Gastroesophageal sphincter (tissue), 3 donors: ENCODE measurements at regions not wholly inside any gene's neighbourhood (a gene's known extent, or its start where the extent isn't known, plus 50 kb on each side); places are given as distances from the start of the nearest gene placed in this dataset.

Experiments
- EP300 ChIP-seq: sonication (generic); formaldehyde crosslinking; IDR thresholded peaks from one replicate; pipeline ENCODE4 v1.6.1; 2017; ENCODE audit warnings: antibody characterized with exemption, mild to moderate bottlenecking
- POLR2A ChIP-seq, 2 donors: fragments of 450-650 bp; IDR thresholded peaks; one replicate each; pipeline ENCODE4 v1.6.1; 2017; ENCODE audit warnings: antibody characterized with exemption in 2 of 2, mild to moderate bottlenecking in 2 of 2, moderate library complexity in 1 of 2
- POLR2AphosphoS5 ChIP-seq: sonication (generic); formaldehyde crosslinking; IDR thresholded peaks from one replicate; pipeline ENCODE4 v1.6.1; 2017; ENCODE audit warnings: antibody characterized with exemption
- TF ChIP-seq, protein P1 (sequence below), 4 experiments: fragments of 200-600 bp in 2 of 4; fragments of 450-650 bp in 2 of 4; sonication (generic) in 1 of 4; IDR thresholded peaks; one replicate each; pipeline ENCODE4 v1.5.1; 2017 to 2019; ENCODE audit warnings: antibody characterized with exemption in 4 of 4, mild to moderate bottlenecking in 2 of 4, moderate library complexity in 2 of 4

DNA sequence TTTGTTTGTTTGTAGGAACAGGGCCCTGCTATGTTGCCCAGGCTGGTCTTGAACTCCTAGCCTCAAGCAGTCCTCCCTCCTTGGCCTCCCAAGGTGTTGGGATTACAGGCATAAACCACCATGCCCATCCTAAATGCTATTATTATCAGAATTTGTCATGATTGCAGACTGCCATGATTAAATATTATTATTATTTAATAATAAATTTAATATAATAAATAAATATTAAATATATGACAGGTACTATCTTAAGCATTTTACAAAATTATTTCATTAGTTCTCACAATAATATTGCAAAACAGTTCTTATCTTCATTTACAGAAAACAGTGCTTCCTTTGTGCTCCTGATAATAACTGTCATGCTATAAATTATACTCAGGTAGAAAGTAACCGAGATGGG, 133.4 kb upstream of the JADE1 start:
- TF ChIP-seq, protein P1, sequence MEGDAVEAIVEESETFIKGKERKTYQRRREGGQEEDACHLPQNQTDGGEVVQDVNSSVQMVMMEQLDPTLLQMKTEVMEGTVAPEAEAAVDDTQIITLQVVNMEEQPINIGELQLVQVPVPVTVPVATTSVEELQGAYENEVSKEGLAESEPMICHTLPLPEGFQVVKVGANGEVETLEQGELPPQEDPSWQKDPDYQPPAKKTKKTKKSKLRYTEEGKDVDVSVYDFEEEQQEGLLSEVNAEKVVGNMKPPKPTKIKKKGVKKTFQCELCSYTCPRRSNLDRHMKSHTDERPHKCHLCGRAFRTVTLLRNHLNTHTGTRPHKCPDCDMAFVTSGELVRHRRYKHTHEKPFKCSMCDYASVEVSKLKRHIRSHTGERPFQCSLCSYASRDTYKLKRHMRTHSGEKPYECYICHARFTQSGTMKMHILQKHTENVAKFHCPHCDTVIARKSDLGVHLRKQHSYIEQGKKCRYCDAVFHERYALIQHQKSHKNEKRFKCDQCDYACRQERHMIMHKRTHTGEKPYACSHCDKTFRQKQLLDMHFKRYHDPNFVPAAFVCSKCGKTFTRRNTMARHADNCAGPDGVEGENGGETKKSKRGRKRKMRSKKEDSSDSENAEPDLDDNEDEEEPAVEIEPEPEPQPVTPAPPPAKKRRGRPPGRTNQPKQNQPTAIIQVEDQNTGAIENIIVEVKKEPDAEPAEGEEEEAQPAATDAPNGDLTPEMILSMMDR (IDR thresholded peaks at IDR 0.05), result no peak
- TF ChIP-seq POLR2A (IDR thresholded peaks at IDR 0.05) (no peak), POLR2AphosphoS5 (no peak), EP300 (no peak)
